Ishikawa (cell line): ENCODE measurements at regions not wholly inside any gene's neighbourhood (a gene's known extent, or its start where the extent isn't known, plus 50 kb on each side); places are given as distances from the start of the nearest gene placed in this dataset.

ENCODE experiments used
- CEBPB ChIP-seq: IDR thresholded peaks from 2 replicates; pipeline ENCODE4 v1.6.1; 2012
- CREB1 ChIP-seq: IDR thresholded peaks from 2 replicates; pipeline ENCODE4 v1.6.1; 2012; ENCODE audit warnings: low read depth
- EGR1 ChIP-seq: IDR thresholded peaks from 2 replicates; pipeline ENCODE4 v1.6.1; 2012
- EP300 ChIP-seq: IDR thresholded peaks from 2 replicates; pipeline ENCODE4 v1.6.1; 2012; ENCODE audit warnings: borderline replicate concordance
- FOXM1 ChIP-seq: IDR thresholded peaks from 2 replicates; pipeline ENCODE4 v1.6.1; 2012; ENCODE audit warnings: low read depth, borderline replicate concordance
- NFIC ChIP-seq: IDR thresholded peaks from 2 replicates; pipeline ENCODE4 v1.6.1; 2012
- RAD21 ChIP-seq: IDR thresholded peaks from 2 replicates; pipeline ENCODE4 v1.6.1; 2012; ENCODE audit warnings: low read depth
- TAF1 ChIP-seq: IDR thresholded peaks from 2 replicates; pipeline ENCODE4 v1.6.1; 2012; ENCODE audit warnings: low read depth, mild to moderate bottlenecking
- TCF12 ChIP-seq: IDR thresholded peaks from 2 replicates; pipeline ENCODE4 v1.6.1; 2012; ENCODE audit warnings: low read depth
- TEAD4 ChIP-seq: IDR thresholded peaks from 2 replicates; pipeline ENCODE4 v1.6.1; 2012
- YY1 ChIP-seq: IDR thresholded peaks from 2 replicates; pipeline ENCODE4 v1.6.1; 2012; ENCODE audit warnings: low read depth
- ZBTB7A ChIP-seq: IDR thresholded peaks from 2 replicates; pipeline ENCODE4 v1.6.1; 2012; ENCODE audit warnings: low read depth
- TF ChIP-seq, protein P1 (sequence below): IDR thresholded peaks from 2 replicates; pipeline ENCODE4 v1.6.1; 2012; ENCODE audit warnings: low read depth, mild to moderate bottlenecking
- TF ChIP-seq, protein P2 (sequence below): IDR thresholded peaks from 2 replicates; pipeline ENCODE4 v1.6.1; 2012
- TF ChIP-seq, protein P3 (sequence below): IDR thresholded peaks from 2 replicates; pipeline ENCODE4 v1.6.1; 2012

DNA sequence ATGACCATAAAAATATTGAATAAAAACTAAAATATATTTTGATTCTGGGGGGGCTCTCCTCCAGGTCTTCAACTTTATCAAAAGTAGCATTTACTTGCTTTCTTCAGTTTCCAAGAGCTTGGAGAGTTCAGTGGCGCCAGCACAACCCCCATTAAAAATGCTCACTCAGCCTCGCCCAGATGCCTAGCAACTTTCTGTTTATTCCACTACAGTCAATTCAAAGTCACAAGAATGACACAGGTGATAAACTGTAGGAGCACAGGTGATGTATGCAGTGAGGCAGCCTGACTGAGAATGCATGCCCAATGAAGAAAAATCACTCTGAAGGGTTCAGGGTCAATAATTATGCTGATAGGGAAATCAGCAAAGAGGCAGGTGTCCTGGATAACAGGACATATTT lies 159.4 kb upstream of the ATP1B1 start:
- no peak for TF ChIP-seq YY1
- TF ChIP-seq EP300, result no peak
- TF ChIP-seq EGR1, result no peak

DNA sequence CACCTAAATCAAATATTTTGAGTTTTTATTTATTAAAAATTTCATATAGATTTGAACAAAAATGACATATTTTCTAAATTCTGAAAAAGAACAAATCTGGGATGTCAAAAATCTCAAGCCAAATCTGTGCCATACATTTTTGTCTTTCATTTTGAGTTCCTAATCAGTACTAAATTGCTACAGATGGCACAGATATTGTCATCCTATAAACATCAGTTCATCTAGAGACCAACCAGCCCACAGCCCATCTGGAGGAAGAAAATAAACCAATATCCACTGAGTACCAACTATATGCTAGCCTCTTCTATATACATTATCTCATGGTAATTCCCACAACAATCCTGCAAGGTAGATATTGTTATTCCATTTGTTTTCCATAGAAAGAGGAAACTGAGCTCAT lies 156.8 kb upstream of the ATP1B1 start:
- TF ChIP-seq, protein P1, sequence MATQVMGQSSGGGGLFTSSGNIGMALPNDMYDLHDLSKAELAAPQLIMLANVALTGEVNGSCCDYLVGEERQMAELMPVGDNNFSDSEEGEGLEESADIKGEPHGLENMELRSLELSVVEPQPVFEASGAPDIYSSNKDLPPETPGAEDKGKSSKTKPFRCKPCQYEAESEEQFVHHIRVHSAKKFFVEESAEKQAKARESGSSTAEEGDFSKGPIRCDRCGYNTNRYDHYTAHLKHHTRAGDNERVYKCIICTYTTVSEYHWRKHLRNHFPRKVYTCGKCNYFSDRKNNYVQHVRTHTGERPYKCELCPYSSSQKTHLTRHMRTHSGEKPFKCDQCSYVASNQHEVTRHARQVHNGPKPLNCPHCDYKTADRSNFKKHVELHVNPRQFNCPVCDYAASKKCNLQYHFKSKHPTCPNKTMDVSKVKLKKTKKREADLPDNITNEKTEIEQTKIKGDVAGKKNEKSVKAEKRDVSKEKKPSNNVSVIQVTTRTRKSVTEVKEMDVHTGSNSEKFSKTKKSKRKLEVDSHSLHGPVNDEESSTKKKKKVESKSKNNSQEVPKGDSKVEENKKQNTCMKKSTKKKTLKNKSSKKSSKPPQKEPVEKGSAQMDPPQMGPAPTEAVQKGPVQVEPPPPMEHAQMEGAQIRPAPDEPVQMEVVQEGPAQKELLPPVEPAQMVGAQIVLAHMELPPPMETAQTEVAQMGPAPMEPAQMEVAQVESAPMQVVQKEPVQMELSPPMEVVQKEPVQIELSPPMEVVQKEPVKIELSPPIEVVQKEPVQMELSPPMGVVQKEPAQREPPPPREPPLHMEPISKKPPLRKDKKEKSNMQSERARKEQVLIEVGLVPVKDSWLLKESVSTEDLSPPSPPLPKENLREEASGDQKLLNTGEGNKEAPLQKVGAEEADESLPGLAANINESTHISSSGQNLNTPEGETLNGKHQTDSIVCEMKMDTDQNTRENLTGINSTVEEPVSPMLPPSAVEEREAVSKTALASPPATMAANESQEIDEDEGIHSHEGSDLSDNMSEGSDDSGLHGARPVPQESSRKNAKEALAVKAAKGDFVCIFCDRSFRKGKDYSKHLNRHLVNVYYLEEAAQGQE, result no peak
- no peak for TF ChIP-seq TCF12

DNA sequence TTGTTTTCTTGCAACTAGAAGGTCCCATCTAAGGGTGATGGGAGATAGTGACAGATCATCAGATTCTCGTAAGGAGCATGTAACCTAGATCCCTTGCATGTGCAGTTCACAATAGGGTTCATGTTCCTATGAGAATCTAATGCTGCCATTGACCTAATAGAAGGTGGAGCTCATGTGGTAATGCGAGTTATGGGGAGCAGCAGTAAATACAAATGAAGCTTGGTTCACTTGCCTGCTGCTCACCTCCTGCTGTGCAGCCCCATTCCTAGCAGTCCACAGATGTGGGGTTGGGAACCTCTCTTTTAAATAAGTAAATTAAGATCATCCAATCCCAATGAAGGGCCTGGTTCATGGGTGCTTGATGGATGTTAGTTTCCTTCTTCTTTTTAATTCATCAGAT lies 148.7 kb upstream of the ATP1B1 start:
- TF ChIP-seq CREB1 (no peak), TEAD4 (no peak), YY1 (no peak), CEBPB (no peak), NFIC (no peak), EGR1 (no peak), TAF1 (no peak)
- TF ChIP-seq, protein P2, sequence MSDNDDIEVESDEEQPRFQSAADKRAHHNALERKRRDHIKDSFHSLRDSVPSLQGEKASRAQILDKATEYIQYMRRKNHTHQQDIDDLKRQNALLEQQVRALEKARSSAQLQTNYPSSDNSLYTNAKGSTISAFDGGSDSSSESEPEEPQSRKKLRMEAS, result no peak

DNA sequence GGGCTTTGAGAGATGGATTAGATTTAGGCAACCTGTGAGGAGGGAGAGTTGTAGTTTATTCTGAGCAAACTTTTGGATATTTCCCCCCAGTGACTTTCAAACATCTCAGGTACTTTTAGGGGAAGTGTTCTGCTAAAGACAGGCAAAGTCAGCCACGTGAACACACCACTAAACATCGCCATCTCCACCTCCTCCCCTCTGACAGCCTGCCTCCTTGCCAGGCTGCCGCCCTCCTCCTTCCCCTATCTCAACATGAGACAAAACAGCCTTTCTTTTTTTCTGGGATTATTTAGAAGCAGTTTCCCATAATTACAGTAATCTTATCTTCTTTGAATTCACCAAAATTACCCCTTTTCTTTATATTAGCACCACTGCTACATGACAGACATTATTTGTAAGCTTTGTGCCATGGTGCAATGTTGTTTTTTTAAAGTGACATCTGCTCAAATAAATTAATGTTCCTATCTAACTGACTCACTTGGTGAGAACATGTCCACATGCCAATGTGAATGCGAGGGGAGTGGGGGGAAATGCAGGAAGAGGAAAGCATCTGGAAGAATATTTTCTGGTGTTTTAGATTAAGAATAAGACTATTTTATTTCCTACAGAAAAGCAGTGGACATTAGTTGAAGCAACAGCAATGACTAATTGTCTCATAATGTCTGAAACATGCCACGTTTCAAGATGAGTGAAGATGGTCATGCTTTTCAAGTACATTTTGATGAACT lies 147.8 kb upstream of the ATP1B1 start:
- TF ChIP-seq TCF12 (no peak), ZBTB7A (no peak), EP300 (no peak), TEAD4 (no peak), TAF1 (no peak), NFIC (no peak), FOXM1 (no peak), RAD21 (no peak), CREB1 (no peak), EGR1 (no peak), YY1 (no peak), CEBPB (no peak)
- TF ChIP-seq, protein P1, result no peak
- TF ChIP-seq, protein P2, result no peak
- TF ChIP-seq, protein P3, sequence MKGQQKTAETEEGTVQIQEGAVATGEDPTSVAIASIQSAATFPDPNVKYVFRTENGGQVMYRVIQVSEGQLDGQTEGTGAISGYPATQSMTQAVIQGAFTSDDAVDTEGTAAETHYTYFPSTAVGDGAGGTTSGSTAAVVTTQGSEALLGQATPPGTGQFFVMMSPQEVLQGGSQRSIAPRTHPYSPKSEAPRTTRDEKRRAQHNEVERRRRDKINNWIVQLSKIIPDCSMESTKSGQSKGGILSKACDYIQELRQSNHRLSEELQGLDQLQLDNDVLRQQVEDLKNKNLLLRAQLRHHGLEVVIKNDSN, result no peak

DNA sequence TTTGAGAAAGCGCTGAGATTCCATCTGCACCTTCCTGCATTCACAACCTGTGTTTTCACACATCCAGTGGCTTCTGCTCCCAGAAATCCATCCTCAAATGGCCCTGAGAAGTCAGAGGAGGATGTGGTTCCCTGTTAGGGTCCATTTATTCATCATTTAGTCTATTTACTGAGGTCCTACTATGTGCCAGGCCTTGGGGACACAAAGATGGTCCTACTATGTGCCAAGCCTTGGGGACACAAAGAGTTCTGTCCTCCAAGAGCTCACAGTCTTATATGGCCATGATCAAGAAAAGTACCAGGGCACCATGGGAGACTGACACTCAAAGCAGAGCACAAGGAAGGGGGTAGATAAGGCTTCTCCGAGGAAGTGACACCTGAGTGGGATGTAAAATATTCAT lies 147.1 kb upstream of the ATP1B1 start:
- TF ChIP-seq TAF1, result no peak
- no peak for TF ChIP-seq EGR1
- TF ChIP-seq YY1, result no peak
- no peak for TF ChIP-seq NFIC
- no peak for TF ChIP-seq FOXM1
- TF ChIP-seq TEAD4, result no peak
- TF ChIP-seq, protein P3, result no peak
- TF ChIP-seq CEBPB, result no peak
- TF ChIP-seq, protein P1, result no peak
- TF ChIP-seq RAD21, result no peak
